ENCODE measurements at regions not wholly inside any gene's neighbourhood (a gene's known extent, or its start where the extent isn't known, plus 50 kb on each side); places are given as distances from the start of the nearest gene placed in this dataset.

GRCh38 chr13:23081220-23081619 is 99.6 kb upstream of the SGCG start:
- Histone ChIP-seq H3K36me3 (ENCODE audit: insufficient read depth) (no peaks in the 10 kb centered on the region), H3K4me3 (no peak overlapping the region), H3K27ac (ENCODE audit: low read depth) (no peak overlapping the region), H3K4me1 (ENCODE audit: insufficient read depth) (no peaks in the 10 kb centered on the region), H3K9me2 (ENCODE audit: insufficient read depth) (no peaks in the 10 kb centered on the region), H4K20me1 (replicated peaks; ENCODE audit: insufficient read depth) (no peaks in the 10 kb centered on the region), H3K4me2 (no peak overlapping the region), H3F3A (replicated peaks; ENCODE audit: low read depth) (no peaks in the 10 kb centered on the region), H3K27me3 (ENCODE audit: insufficient read depth) (no peaks in the 10 kb centered on the region), H2AFZ (peak overlapping the region; percentile 78; the same call in 1 of the 2 replicates), H3K79me2 (replicated peaks; ENCODE audit: insufficient read depth) (no peaks in the 10 kb centered on the region)
- TF ChIP-seq, protein P1, sequence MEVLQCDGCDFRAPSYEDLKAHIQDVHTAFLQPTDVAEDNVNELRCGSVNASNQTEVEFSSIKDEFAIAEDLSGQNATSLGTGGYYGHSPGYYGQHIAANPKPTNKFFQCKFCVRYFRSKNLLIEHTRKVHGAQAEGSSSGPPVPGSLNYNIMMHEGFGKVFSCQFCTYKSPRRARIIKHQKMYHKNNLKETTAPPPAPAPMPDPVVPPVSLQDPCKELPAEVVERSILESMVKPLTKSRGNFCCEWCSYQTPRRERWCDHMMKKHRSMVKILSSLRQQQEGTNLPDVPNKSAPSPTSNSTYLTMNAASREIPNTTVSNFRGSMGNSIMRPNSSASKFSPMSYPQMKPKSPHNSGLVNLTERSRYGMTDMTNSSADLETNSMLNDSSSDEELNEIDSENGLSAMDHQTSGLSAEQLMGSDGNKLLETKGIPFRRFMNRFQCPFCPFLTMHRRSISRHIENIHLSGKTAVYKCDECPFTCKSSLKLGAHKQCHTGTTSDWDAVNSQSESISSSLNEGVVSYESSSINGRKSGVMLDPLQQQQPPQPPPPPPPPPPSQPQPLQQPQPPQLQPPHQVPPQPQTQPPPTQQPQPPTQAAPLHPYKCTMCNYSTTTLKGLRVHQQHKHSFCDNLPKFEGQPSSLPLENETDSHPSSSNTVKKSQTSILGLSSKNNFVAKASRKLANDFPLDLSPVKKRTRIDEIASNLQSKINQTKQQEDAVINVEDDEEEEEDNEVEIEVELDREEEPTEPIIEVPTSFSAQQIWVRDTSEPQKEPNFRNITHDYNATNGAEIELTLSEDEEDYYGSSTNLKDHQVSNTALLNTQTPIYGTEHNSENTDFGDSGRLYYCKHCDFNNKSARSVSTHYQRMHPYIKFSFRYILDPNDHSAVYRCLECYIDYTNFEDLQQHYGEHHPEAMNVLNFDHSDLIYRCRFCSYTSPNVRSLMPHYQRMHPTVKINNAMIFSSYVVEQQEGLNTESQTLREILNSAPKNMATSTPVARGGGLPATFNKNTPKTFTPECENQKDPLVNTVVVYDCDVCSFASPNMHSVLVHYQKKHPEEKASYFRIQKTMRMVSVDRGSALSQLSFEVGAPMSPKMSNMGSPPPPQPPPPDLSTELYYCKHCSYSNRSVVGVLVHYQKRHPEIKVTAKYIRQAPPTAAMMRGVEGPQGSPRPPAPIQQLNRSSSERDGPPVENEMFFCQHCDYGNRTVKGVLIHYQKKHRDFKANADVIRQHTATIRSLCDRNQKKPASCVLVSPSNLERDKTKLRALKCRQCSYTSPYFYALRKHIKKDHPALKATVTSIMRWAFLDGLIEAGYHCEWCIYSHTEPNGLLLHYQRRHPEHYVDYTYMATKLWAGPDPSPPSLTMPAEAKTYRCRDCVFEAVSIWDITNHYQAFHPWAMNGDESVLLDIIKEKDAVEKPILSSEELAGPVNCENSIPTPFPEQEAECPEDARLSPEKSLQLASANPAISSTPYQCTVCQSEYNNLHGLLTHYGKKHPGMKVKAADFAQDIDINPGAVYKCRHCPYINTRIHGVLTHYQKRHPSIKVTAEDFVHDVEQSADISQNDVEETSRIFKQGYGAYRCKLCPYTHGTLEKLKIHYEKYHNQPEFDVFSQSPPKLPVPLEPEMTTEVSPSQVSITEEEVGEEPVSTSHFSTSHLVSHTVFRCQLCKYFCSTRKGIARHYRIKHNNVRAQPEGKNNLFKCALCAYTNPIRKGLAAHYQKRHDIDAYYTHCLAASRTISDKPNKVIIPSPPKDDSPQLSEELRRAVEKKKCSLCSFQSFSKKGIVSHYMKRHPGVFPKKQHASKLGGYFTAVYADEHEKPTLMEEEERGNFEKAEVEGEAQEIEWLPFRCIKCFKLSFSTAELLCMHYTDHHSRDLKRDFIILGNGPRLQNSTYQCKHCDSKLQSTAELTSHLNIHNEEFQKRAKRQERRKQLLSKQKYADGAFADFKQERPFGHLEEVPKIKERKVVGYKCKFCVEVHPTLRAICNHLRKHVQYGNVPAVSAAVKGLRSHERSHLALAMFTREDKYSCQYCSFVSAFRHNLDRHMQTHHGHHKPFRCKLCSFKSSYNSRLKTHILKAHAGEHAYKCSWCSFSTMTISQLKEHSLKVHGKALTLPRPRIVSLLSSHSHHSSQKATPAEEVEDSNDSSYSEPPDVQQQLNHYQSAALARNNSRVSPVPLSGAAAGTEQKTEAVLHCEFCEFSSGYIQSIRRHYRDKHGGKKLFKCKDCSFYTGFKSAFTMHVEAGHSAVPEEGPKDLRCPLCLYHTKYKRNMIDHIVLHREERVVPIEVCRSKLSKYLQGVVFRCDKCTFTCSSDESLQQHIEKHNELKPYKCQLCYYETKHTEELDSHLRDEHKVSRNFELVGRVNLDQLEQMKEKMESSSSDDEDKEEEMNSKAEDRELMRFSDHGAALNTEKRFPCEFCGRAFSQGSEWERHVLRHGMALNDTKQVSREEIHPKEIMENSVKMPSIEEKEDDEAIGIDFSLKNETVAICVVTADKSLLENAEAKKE (CRISPR knock-in tag; IDR thresholded peaks at IDR 0.05): no peak
- TF ChIP-seq ZNF331 (CRISPR knock-in tag; IDR thresholded peaks at IDR 0.05; ENCODE audit: low read depth) (no peak), JUNB (IDR thresholded peaks at IDR 0.05; ENCODE audit: unreplicated experiment) (no peak), ZNF114 (CRISPR knock-in tag; IDR thresholded peaks at IDR 0.05) (no peak), EZH2phosphoT487 (IDR thresholded peaks at IDR 0.05; ENCODE audit: unreplicated experiment) (no peak), POLR2AphosphoS5 (IDR thresholded peaks at IDR 0.05; ENCODE audit: low read depth) (no peak), CREB1 (CRISPR knock-in tag; IDR thresholded peaks at IDR 0.05; ENCODE audit: low read depth) (no peak), REST (IDR thresholded peaks at IDR 0.05; ENCODE audit: unreplicated experiment) (no peak), EZH2 (IDR thresholded peaks at IDR 0.05; ENCODE audit: low read depth, unreplicated experiment) (no peak), STAT1 (IDR thresholded peaks at IDR 0.05; ENCODE audit: unreplicated experiment) (no peak), ETS1 (IDR thresholded peaks at IDR 0.05) (no peak)
- TF ChIP-seq, protein P2, sequence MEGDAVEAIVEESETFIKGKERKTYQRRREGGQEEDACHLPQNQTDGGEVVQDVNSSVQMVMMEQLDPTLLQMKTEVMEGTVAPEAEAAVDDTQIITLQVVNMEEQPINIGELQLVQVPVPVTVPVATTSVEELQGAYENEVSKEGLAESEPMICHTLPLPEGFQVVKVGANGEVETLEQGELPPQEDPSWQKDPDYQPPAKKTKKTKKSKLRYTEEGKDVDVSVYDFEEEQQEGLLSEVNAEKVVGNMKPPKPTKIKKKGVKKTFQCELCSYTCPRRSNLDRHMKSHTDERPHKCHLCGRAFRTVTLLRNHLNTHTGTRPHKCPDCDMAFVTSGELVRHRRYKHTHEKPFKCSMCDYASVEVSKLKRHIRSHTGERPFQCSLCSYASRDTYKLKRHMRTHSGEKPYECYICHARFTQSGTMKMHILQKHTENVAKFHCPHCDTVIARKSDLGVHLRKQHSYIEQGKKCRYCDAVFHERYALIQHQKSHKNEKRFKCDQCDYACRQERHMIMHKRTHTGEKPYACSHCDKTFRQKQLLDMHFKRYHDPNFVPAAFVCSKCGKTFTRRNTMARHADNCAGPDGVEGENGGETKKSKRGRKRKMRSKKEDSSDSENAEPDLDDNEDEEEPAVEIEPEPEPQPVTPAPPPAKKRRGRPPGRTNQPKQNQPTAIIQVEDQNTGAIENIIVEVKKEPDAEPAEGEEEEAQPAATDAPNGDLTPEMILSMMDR (conservative IDR thresholded peaks at IDR 0.05; ENCODE audit: low read depth in 2 of 2): no peak
- Mint-ChIP-seq H3K4me1 (no peaks in the 10 kb centered on the region), H3K27ac (no peak overlapping the region), H3K36me3 (ENCODE audit: low read depth) (no peaks in the 10 kb centered on the region), H3K4me3 (no peak overlapping the region), H3K9me3 (peaks cover 4% of the 10 kb centered on the region; the same call in 1 of the 3 replicates), H3K27me3 (ENCODE audit: insufficient read depth, low read depth, poor library complexity) (peaks cover 8% of the 10 kb centered on the region)
- ATAC-seq (no peak), DNase-seq (ENCODE audit: low spot score) (no peak)

Data from GM23338 (cell line).